Colon (tissue), 2 donors: ENCODE measurements at regions not wholly inside any gene's neighbourhood (a gene's known extent, or its start where the extent isn't known, plus 50 kb on each side); places are given as distances from the start of the nearest gene placed in this dataset.

Source experiments
- FAIRE-seq: peaks from 2 replicates; lab custom pipeline; 2012; peaks lifted over from hg19 to GRCh38; lab: Jason Lieb, UNC
- donor health status: control.
- donor health status: control.

- no peak for FAIRE-seq
Observed at GRCh38 chr2:12424219-12424618, 292.5 kb upstream of the TRIB2 start.

DNA sequence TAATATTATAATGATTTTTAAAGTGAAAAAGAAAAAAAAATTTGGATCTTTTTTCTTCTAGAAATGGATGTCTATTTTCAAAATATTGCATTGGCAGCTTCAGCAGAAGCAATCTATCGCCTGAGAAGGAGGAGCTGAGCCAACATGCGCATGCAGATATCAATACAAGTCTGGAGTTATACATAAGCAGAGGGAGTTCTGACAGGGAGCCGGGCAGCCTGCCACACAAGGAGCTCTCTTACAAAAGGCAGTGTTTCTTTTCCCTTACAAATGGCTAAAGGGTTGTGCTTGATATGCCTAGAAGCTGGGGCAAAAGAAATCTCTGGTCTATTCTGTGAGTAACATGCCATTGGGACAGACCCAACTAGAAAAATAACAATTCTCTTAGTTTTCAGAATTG, 291.9 kb upstream of the TRIB2 start:
- no peak for FAIRE-seq

GRCh38 chr2:12428324-12428723, 288.4 kb upstream of the TRIB2 start:
- FAIRE-seq: no peak

GRCh38 chr2:12428786-12429185, 287.9 kb upstream of the TRIB2 start:
- no peak for FAIRE-seq

DNA sequence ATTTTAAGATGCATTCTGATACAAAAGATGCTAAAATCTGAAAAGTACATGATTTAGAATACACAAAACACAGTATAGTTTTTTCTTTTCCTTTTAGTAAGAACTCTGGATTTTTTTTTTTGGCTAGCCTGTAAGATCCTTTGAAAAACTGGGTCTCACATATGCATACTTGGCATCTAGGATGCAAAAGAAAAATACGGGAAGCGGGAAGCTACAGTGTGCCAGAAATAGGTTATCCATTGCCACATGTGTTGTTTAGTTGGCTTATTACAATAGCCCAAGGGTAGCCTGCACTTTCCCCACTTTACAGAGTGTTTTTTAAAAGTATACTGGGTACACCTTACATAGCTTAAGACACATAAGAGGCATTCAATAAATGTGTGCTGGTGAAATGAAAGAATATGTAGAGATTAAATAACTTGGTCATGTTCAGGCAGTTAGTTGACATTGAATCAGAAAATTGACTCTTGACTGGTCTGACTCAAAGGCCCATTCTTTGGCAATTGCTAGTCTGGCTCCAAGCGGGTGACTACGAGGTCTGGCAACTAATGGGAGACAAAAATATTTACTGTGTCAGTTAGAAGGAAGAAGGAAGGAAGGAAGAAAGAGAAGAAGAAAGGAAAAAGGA, 286.8 kb upstream of the TRIB2 start:
- FAIRE-seq: no peak

GRCh38 chr2:12430407-12431133, 286.2 kb upstream of the TRIB2 start:
- FAIRE-seq: no peak

DNA sequence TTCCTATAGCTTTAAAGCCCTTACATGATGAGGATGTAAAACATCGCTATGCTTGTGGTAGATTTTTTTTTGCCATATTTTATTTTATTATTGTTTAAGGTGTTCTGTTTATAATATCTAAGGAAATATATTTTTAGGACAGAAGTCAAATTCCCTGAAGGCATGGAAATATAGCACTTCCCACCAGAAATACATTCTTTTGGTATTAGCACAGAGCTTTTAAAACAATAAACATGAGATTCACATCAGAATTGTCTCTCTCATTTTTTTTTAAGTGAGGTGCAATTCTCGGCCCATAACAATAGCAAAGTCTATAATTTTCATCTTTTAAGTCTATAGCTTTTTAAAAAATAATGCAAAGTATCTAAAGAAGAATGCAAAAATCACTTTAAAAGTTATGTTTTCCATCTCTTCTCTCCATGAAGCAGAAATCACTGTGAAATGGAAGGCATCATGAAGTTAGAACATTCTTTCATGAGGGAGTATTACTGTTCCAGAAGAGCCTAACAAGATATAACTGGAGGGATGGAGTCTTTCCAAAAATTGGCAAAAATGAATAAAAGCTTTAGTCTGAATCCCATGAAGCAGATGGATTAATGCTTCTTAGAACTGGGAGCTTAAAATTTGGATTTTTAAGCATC, 283.6 kb upstream of the TRIB2 start:
- no peak for FAIRE-seq

GRCh38 chr2:12433626-12433990, 283.1 kb upstream of the TRIB2 start:
- FAIRE-seq: no peak

- no peak for FAIRE-seq
Observed at GRCh38 chr2:12434630-12435098, 282.1 kb upstream of the TRIB2 start.

- FAIRE-seq: no peak
Observed at GRCh38 chr2:12435430-12436222, 281.1 kb upstream of the TRIB2 start.

- no peak for FAIRE-seq
Observed at GRCh38 chr2:12436483-12436882, 280.3 kb upstream of the TRIB2 start.

DNA sequence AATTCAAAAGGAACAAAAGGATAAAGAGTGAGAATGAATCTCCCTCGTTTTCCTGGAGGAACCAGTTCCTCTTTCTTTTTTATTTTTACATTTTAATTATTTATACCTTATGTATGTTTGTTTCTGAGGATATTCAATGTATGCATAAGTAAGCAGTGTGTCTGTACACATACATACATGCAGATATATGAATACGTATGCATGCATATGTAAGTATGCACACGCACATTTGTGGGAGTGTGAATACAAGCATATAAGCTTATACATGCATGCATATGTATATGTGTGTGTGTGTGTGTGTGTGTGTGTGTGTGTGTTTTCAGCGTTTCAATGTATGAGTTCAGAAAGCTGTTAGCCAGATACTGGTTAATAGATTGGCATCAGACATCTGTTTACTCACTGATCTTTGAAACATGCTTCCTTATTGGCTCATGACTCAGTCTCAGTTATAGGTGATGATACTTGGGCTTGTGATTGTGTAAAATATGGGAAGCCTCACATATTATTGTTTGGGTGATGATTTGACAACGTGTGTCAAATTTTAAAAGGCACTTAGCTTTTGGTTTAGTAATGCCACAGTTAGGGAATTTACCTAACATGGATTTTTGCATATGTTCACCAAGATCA, 279.7 kb upstream of the TRIB2 start:
- FAIRE-seq: no peak

DNA sequence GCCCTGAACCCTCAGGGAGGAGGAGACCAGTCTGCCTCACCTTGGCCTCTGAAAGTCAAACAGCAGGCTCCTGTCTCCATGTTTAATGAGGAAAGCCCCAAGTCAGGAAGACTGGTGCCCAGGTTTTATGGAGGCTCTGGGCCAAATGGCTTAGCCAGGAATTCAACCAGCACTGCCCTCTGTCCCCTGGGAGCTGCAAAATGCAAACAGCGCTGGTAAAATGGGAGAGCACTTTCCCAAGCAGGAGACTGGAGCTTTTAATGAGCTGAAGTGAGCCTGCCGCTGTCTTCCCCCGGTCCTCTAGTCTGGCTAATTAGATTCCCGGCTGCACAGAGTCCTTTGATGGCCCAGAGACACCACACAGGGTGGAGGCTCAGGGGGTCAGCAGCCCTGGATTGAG, 276.0 kb upstream of the TRIB2 start:
- no peak for FAIRE-seq

GRCh38 chr2:12441750-12442475, 274.8 kb upstream of the TRIB2 start:
- no peak for FAIRE-seq

DNA sequence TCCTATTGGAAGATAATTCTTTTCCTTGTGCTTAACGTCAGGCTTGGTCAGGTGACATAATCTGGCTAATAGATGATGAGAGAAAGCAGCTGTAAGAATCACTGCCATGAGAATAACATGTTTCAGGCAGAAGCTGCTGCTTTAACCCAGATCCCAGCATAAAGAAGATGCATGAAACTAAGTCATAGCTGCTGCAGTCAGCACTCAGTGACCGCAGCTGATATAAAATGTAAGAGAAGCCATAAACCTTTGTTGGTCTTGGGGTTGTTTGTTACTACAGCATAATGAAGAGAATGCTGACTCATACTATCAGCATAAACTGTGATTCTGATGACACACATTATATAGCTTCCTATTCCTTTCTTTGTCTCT, 274.3 kb upstream of the TRIB2 start:
- no peak for FAIRE-seq

GRCh38 chr2:12448846-12449505, 267.8 kb upstream of the TRIB2 start:
- FAIRE-seq: no peak

DNA sequence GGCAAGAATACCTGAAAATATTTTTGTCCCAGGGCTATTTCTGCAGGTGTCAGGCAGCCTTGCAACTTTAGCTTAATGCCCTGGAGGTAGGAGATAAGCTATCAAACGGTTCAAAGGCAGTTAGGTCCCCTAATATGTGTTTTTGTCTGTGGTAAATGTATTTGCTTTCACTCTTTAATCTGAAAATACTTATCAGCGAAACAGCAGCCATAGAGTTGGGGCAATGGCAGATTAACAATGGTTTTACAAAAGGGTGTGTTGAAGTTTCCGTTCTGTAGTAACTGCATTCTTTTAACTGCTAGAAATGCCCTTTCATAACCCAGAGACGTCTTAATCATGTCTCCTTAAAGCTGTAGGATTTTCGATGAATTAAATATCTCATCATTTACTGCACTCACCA, 265.0 kb upstream of the TRIB2 start:
- FAIRE-seq: no peak

DNA sequence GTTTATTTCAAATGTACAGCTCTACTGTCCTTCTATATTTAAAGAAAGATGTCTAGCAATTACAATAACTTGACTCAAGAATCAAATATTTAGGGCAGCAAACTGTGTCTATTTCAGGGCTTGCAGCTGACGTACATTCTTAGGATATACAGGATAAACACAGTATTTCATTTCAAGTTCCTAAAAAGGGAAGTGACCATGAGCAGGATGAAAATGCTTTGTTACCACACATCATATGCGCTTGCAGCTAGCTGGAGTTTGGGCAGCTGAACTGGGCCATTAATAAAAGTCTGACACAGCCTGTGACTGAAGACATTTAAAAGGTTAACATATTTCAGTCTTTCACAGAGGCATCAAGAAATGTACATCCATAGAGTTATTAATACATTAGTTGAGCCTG, 264.6 kb upstream of the TRIB2 start:
- FAIRE-seq: no peak

GRCh38 chr2:12453731-12454130, 263.0 kb upstream of the TRIB2 start:
- FAIRE-seq: no peak

DNA sequence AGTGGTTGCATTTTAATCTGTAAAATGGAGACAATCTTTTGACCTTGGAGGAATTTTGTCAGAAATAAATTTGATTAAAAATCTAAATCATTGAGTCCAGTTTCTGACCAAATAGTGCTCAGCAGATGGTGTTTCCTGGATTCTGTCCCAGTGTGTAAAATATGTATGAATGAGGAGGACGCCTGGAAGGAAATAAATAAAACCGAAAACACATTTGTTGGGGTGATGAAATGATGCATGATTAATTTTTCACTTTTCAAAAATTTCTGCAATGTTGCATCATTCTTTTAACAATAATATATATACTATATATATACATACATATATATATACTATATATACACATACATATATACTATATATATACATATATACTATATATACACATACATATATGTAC, 261.1 kb upstream of the TRIB2 start:
- no peak for FAIRE-seq
